HEK293 (cell line): ENCODE measurements at regions not wholly inside any gene's neighbourhood (a gene's known extent, or its start where the extent isn't known, plus 50 kb on each side); places are given as distances from the start of the nearest gene placed in this dataset.

ENCODE experiments used
- CTCF ChIA-PET: fragments of 350-600 bp; formaldehyde crosslinking; extraction: SDS; loops from one replicate; lab custom pipeline; 2021; ENCODE audit warnings: antibody characterized with exemption; lab: Yijun Ruan, JAX
- POLR2A ChIA-PET: fragments of 300-600 bp; formaldehyde crosslinking; extraction: SDS; loops from one replicate; lab custom pipeline; 2020; ENCODE audit warnings: antibody characterized with exemption, inconsistent platforms; lab: Yijun Ruan, JAX
- H3K27ac ChIP-seq: fragments of 200-500 bp; sonication (Bioruptor generic); 2 replicates; pipeline ENCODE4 v1.5.1; 2014; ENCODE audit warnings: low read depth, low read length, control low read depth, inconsistent platforms; ENCODE audit errors: extremely low read depth
- H3K36me3 ChIP-seq, 2 experiments: fragments of 200-500 bp in 1 of 2; sonication (Bioruptor generic) in 1 of 2; 1 replicate in 1 of 2; 2 replicates in 1 of 2; pipeline ENCODE4 v1.5.1; 2014 to 2017; ENCODE audit warnings: inconsistent platforms in 2 of 2, low read length in 2 of 2; ENCODE audit not compliant: control insufficient read depth in 2 of 2, insufficient read depth in 1 of 2
- H3K4me1 ChIP-seq: fragments of 200-500 bp; sonication (Bioruptor generic); 2 replicates; pipeline ENCODE4 v1.5.1; 2014; ENCODE audit warnings: mild to moderate bottlenecking, low read length, inconsistent platforms; ENCODE audit not compliant: control insufficient read depth, insufficient read depth
- H3K4me3 ChIP-seq: 2 replicates; pipeline ENCODE4 v1.5.1; 2011; ENCODE audit warnings: low read depth, mild to moderate bottlenecking, control low read depth, low read length, moderate library complexity
- H3K9me3 ChIP-seq: fragments of 200-500 bp; sonication (Bioruptor generic); 2 replicates; pipeline ENCODE4 v1.5.1; 2014; ENCODE audit warnings: low read depth, low read length, inconsistent platforms; ENCODE audit not compliant: control insufficient read depth, insufficient read depth
- ELK4 ChIP-seq: IDR thresholded peaks from 2 replicates; pipeline ENCODE4 v1.6.1; 2011; ENCODE audit warnings: mild to moderate bottlenecking, low read depth, low read length, borderline replicate concordance
- INSM2 ChIP-seq: fragments of 450-650 bp; formaldehyde crosslinking; IDR thresholded peaks from 2 replicates; pipeline ENCODE4 v1.5.1; 2016; ENCODE audit warnings: missing biosample characterization, missing genetic modification characterization
- OVOL3 ChIP-seq: fragments of 450-650 bp; formaldehyde crosslinking; IDR thresholded peaks from 2 replicates; pipeline ENCODE4 v1.5.1; 2016; ENCODE audit warnings: missing biosample characterization, missing genetic modification characterization
- PBX3 ChIP-seq: sonication (generic); formaldehyde crosslinking; IDR thresholded peaks from 2 replicates; pipeline ENCODE4 v1.8.1; 2022; ENCODE audit warnings: mild to moderate bottlenecking, moderate library complexity, missing genetic modification reagents
- SP7 ChIP-seq: fragments of 450-650 bp; formaldehyde crosslinking; IDR thresholded peaks from 2 replicates; pipeline ENCODE4 v1.5.1; 2016; ENCODE audit warnings: missing biosample characterization, missing genetic modification characterization
- TSHZ1 ChIP-seq: fragments of 450-650 bp; formaldehyde crosslinking; IDR thresholded peaks from 2 replicates; pipeline ENCODE4 v1.5.1; 2016; ENCODE audit warnings: missing biosample characterization, missing genetic modification characterization, borderline replicate concordance
- ZBTB11 ChIP-seq: fragments of 450-650 bp; formaldehyde crosslinking; conservative IDR thresholded peaks from 2 replicates; pipeline ENCODE4 v1.5.1; 2016; ENCODE audit warnings: low read depth, missing biosample characterization, missing genetic modification characterization
- ZBTB17 ChIP-seq: fragments of 450-650 bp; formaldehyde crosslinking; IDR thresholded peaks from 2 replicates; pipeline ENCODE4 v1.5.1; 2016; ENCODE audit warnings: missing biosample characterization, missing genetic modification characterization
- ZBTB26 ChIP-seq: fragments of 450-650 bp; formaldehyde crosslinking; optimal IDR thresholded peaks from 2 replicates; pipeline ENCODE3; 2016; ENCODE audit warnings: missing biosample characterization, mild to moderate bottlenecking, missing genetic modification characterization
- ZNF112 ChIP-seq: fragments of 450-650 bp; formaldehyde crosslinking; IDR thresholded peaks from 2 replicates; pipeline ENCODE4 v1.5.0; 2017; ENCODE audit warnings: missing biosample characterization, missing genetic modification characterization
- ZNF146 ChIP-seq: fragments of 450-650 bp; formaldehyde crosslinking; IDR thresholded peaks from 2 replicates; pipeline ENCODE4 v1.5.1; 2016; ENCODE audit warnings: missing biosample characterization, missing genetic modification characterization
- ZNF148 ChIP-seq: fragments of 450-650 bp; formaldehyde crosslinking; IDR thresholded peaks from 2 replicates; pipeline ENCODE4 v1.5.0; 2017; ENCODE audit warnings: missing biosample characterization, missing genetic modification characterization, borderline replicate concordance
- ZNF169 ChIP-seq: fragments of 450-650 bp; formaldehyde crosslinking; IDR thresholded peaks from 2 replicates; pipeline ENCODE4 v1.5.1; 2016; ENCODE audit warnings: missing biosample characterization, missing genetic modification characterization
- ZNF221 ChIP-seq: fragments of 450-650 bp; formaldehyde crosslinking; IDR thresholded peaks from 2 replicates; pipeline ENCODE4 v1.5.1; 2017; ENCODE audit warnings: missing biosample characterization, missing genetic modification characterization, borderline replicate concordance
- ZNF514 ChIP-seq: fragments of 450-650 bp; formaldehyde crosslinking; IDR thresholded peaks from 2 replicates; pipeline ENCODE4 v1.5.1; 2016; ENCODE audit warnings: missing biosample characterization, missing genetic modification characterization
- ZNF530 ChIP-seq: fragments of 450-650 bp; formaldehyde crosslinking; IDR thresholded peaks from 2 replicates; pipeline ENCODE4 v1.5.1; 2016; ENCODE audit warnings: low read depth, missing biosample characterization, missing genetic modification characterization
- ZNF549 ChIP-seq: fragments of 450-650 bp; IDR thresholded peaks from 2 replicates; pipeline ENCODE4 v1.5.1; 2018; ENCODE audit warnings: missing biosample characterization, missing genetic modification characterization, mild to moderate bottlenecking, inconsistent platforms, moderate library complexity
- ZNF555 ChIP-seq: fragments of 450-650 bp; formaldehyde crosslinking; conservative IDR thresholded peaks from 2 replicates; pipeline ENCODE4 v1.5.1; 2017; ENCODE audit warnings: missing biosample characterization, mild to moderate bottlenecking, missing genetic modification characterization, inconsistent platforms
- ZNF580 ChIP-seq: fragments of 450-650 bp; formaldehyde crosslinking; IDR thresholded peaks from 2 replicates; pipeline ENCODE4 v1.5.1; 2016; ENCODE audit warnings: missing biosample characterization, missing genetic modification characterization
- ZNF776 ChIP-seq: fragments of 450-650 bp; formaldehyde crosslinking; IDR thresholded peaks from 2 replicates; pipeline ENCODE4 v1.5.0; 2017; ENCODE audit warnings: missing biosample characterization, missing genetic modification characterization, borderline replicate concordance
- ZXDB ChIP-seq: fragments of 450-650 bp; formaldehyde crosslinking; IDR thresholded peaks from 2 replicates; pipeline ENCODE4 v1.5.1; 2016; ENCODE audit warnings: missing biosample characterization, missing genetic modification characterization

- TF ChIP-seq ZNF580 (tag by site-specific recombination) (no peak), TSHZ1 (tag by site-specific recombination) (no peak), ZNF549 (tag by site-specific recombination) (no peak), ZBTB17 (tag by site-specific recombination) (no peak), OVOL3 (tag by site-specific recombination) (no peak), ZNF169 (no peak)
Measured at GRCh38 chr18:75482880-75483279, 55.4 kb upstream of the SMIM21 start (continued).

GRCh38 chr18:75480487-75480886, 53.0 kb upstream of the SMIM21 start:
- H3K36me3 ChIP-seq, result no peaks in the 10 kb centered on the region
- no peaks in the 10 kb centered on the region; the same call in 1 of the 2 replicates for H3K9me3 ChIP-seq
- H3K4me3 ChIP-seq, result no peak overlapping the region
- no peaks in the 10 kb centered on the region for H3K4me1 ChIP-seq
- H3K27ac ChIP-seq, result no peak overlapping the region
- CTCF ChIA-PET, result interaction anchor here (0.7 to 1.8 kb wide), 6 partner anchors 9 to 674 kb away, joined by 3 to 11 read pairs (median 4); no protein-coding TSS in a partner anchor
- POLR2A ChIA-PET, result no interaction called here
- TF ChIP-seq ZNF112, result no peak
- no peak for TF ChIP-seq ZNF530 (tag by site-specific recombination)
- no peak for TF ChIP-seq ZNF776 (tag by site-specific recombination)
- no peak for TF ChIP-seq ZBTB11 (tag by site-specific recombination)
- TF ChIP-seq ZNF514 (tag by site-specific recombination), result no peak
- no peak for TF ChIP-seq INSM2 (tag by site-specific recombination)
- no peak for TF ChIP-seq ZNF148
- no peak for TF ChIP-seq ZBTB26 (tag by site-specific recombination)
- no peak for TF ChIP-seq SP7 (tag by site-specific recombination)
- no peak for TF ChIP-seq ZNF221 (tag by site-specific recombination)
- TF ChIP-seq ZNF146 (tag by site-specific recombination), result no peak
- TF ChIP-seq ZXDB (tag by site-specific recombination), result no peak
- TF ChIP-seq ZBTB17 (tag by site-specific recombination), result no peak
- no peak for TF ChIP-seq ELK4
- TF ChIP-seq PBX3, result no peak
- no peak for TF ChIP-seq ZNF555 (tag by site-specific recombination)
